ENCODE measurements at regions not wholly inside any gene's neighbourhood (a gene's known extent, or its start where the extent isn't known, plus 50 kb on each side); places are given as distances from the start of the nearest gene placed in this dataset.
A peak's percentile ranks its signal among the peaks of the same experiment; 100 is the strongest.
"Not testable (repeated sequence)": the region's sequence is repeated elsewhere in the genome, so short reads cannot be mapped to it uniquely, and the experiment has no call there.

DNA sequence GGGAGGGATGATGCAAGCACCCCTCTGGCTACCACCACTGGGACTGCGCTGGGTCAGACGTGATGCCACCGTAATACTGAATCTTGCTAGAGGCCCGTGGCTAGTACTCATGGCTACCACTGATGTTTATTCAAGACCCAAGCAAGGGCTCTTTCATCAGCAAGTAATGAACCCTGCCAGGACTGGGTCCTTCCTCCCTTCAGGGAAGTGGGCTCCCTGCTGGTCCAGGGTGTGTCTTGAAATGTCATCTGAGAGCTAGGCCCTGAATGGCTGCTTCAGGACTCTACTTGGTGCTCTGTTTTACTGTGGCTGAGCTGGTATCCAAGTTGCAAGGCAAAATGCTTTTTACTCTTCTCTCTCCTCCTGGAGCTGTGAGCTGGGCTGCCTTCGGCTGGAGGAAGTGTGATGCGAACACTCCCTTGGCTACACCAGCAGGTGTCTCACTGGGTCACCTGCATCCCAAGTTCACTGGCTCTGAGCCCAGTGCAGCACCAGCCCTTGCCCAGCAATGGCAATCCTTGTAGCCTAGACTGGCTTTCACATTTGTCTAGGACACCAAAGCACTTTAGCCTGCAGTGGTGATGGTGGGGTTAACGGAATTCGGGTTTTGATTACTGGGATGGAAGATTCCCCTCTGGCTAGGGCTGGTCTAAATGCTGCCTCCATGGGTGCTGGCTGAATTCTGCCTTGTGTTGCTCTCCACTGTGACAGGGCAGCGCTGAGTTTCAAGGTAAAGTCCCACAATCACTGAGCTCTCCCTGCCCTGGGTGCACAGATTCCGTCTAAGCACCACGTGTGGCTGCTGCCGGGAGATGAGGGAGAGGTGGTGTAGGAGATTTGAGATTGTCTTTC lies 98.6 kb downstream of the USP22 start:
- DNase-seq (ENCODE audit: low spot score) = peak; percentile 14

DNA sequence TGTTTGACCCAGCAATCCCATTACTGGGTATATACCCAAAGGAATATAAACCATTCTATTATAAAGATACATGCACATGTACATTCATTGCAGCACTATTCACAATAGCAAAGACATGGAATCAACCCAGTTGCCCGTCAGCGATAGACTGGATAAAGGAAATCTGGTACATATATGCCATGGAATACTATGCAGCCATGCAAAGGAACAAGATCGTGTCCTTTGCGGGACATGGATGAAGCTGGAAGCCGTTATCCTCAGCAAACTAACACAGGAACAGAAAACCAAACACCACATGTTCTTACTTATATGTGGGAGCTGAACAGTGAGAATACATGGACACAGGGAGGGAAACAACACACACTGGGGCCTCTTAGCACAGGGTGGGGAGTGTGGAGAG lies 95.1 kb downstream of the USP22 start:
- DNase-seq (ENCODE audit: low spot score) = not testable (repeated sequence)

DNA sequence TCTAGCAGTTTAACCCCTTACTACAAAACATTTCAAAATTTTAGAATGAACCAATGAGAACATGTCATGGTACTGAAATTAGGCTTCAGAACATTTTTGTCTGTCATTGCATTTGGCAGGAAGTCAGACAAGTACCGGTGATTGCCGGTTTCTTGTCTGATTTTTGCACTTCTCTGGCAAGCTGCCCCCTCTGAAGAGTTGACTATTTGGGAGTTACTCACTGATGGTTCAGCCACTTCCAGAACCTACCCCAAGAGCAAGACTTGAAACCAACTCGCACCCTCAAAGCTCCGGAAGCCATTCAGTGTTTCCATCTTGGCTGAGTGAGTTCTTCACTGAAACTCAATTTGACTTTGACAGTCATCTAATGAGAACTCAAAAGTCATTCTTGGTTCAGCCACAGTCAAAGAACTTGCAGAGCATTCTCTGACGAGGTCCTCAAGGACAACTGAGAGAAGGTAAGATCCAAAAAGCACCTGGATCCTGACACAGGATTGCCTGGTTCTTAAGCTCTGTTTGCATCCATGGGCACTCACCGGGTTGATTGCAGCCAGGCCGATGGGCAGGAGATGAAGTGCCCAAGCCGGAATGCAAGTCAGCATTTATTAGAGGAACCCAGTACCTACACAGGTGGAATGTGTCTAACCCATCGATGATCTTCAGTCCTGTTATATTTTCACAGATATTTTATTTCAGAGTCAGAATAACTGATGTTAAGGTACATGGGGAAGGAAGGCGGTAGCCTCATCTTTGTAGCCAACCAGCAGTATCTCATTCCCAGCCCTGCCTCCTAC lies 93.6 kb downstream of the USP22 start:
- peak; percentile 11 for DNase-seq (ENCODE audit: low spot score)
